HFFc6 (cell line): ENCODE measurements at regions not wholly inside any gene's neighbourhood (a gene's known extent, or its start where the extent isn't known, plus 50 kb on each side); places are given as distances from the start of the nearest gene placed in this dataset.

Experiments
- DNase-seq: peaks from one replicate; pipeline ENCODE4 v3.0.0-alpha.2; 2018
- H3K27ac Mint-ChIP-seq: 2 replicates; pipeline ENCODE4 v1.8.0; 2020; ENCODE audit warnings: mild to moderate bottlenecking, mixed read lengths
- H3K27me3 Mint-ChIP-seq: 2 replicates; pipeline ENCODE4 v1.8.0; 2021; ENCODE audit warnings: mild to moderate bottlenecking, moderate library complexity, mixed read lengths; ENCODE audit not compliant: insufficient read depth
- H3K36me3 Mint-ChIP-seq: 2 replicates; pipeline ENCODE4 v1.8.0; 2021; ENCODE audit warnings: low read depth, mixed read lengths
- H3K4me1 Mint-ChIP-seq: 2 replicates; pipeline ENCODE4 v1.8.0; 2020; ENCODE audit warnings: low read depth, mixed read lengths
- H3K4me3 Mint-ChIP-seq: 2 replicates; pipeline ENCODE4 v1.8.0; 2020; ENCODE audit warnings: mild to moderate bottlenecking, moderate library complexity, mixed read lengths
- H3K9me3 Mint-ChIP-seq: 2 replicates; pipeline ENCODE4 v1.8.0; 2020; ENCODE audit warnings: mild to moderate bottlenecking, mixed read lengths
- TF ChIP-seq, protein P1 (sequence below): fragments of 200-600 bp; sonication (generic); IDR thresholded peaks from 2 replicates; pipeline ENCODE4 v1.5.0; 2021; ENCODE audit warnings: antibody characterized with exemption, mild to moderate bottlenecking

DNA sequence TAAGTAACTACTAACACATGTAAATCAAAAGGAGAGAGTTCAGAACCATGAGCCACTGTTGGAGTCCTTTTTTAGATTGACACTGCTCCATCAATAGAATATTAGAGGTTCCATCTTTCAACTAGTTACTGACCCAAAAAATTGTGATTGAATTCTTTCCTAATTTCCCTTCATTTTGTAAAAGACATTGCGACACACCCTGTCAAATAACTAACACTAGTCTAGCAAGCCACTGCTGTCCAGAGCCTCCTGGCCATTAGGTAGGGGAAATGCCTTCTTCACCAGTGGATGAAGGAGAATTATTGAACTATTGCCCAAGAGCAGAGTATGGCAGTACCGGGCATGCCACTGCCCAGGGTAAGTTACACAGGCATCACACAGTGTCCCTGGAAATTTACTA lies 282.3 kb downstream of the FOXA2 start:
- Mint-ChIP-seq H3K36me3 (no peaks in the 10 kb centered on the region), H3K4me3 (no peak overlapping the region), H3K9me3 (peaks cover 21% of the 10 kb centered on the region), H3K4me1 (no peaks in the 10 kb centered on the region), H3K27ac (no peak overlapping the region), H3K27me3 (no peaks in the 10 kb centered on the region)
- DNase-seq = no peak
- TF ChIP-seq, protein P1, sequence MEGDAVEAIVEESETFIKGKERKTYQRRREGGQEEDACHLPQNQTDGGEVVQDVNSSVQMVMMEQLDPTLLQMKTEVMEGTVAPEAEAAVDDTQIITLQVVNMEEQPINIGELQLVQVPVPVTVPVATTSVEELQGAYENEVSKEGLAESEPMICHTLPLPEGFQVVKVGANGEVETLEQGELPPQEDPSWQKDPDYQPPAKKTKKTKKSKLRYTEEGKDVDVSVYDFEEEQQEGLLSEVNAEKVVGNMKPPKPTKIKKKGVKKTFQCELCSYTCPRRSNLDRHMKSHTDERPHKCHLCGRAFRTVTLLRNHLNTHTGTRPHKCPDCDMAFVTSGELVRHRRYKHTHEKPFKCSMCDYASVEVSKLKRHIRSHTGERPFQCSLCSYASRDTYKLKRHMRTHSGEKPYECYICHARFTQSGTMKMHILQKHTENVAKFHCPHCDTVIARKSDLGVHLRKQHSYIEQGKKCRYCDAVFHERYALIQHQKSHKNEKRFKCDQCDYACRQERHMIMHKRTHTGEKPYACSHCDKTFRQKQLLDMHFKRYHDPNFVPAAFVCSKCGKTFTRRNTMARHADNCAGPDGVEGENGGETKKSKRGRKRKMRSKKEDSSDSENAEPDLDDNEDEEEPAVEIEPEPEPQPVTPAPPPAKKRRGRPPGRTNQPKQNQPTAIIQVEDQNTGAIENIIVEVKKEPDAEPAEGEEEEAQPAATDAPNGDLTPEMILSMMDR = no peak

DNA sequence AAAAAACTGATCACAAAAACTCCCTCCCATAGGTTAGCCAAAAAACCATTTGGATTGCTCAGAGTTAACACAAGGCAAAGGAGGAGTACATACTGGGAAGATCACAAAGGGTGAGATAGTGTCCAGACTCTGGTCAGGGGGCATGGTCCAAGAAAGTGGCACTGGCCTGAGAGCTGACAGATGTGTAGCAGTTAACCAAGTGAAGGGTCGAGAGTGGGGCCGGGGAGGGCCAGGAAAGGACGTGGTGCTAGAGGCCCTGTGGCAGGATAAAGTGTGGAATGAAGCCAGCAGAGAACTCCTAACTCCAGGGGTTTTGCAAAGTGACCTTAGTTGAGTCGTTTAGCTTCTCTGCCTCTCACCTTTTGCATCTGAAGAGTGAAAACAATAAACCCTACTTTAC lies 290.5 kb downstream of the FOXA2 start:
- Mint-ChIP-seq H3K4me3 (no peak overlapping the region), H3K9me3 (peaks cover 52% of the 10 kb centered on the region), H3K27ac (no peak overlapping the region), H3K27me3 (peaks cover 2% of the 10 kb centered on the region), H3K36me3 (0 out of 2 replicates have a peak, but pooled peaks cover 4% of the 10 kb centered on the region), H3K4me1 (no peaks in the 10 kb centered on the region)
- no peak for DNase-seq
- TF ChIP-seq, protein P1 = no peak

DNA sequence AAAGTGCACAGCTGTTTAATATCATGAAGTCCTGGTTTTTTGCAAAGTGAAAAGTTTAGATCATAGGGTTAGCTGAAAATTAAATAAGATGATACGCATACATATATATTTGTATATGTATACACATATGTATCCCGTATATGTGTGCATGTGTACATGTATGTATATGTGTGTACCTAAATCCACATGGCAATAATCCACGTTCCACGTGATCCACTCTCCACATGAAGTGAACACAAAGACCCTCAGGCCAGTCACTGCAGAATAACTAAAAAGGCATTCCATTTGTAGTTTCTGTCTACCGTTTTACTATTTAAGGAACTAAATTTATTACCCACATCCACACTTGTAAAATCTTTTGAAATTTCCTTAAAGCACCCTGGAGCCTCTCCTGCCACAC lies 294.9 kb downstream of the FOXA2 start:
- TF ChIP-seq, protein P1 = no peak
- H3K27ac Mint-ChIP-seq = no peak overlapping the region

DNA sequence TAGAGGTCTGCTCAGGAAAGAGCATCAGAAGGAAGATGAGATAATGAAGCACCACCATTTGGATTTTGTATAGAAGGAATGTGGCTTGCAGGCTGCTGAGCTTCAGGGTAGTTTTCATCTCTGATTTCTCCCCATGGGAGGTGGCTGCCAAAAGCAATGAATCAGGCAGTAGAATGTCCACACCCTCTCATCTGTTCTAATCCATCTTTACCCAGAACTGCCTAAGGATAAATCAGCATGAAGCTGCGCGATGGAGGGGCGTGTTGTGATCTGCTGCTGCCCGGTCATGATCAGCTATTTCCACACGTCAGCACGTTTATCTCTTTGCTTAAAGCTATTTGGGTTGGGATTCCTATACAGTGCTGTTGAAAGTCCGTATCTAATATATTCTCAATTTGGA lies 295.4 kb downstream of the FOXA2 start:
- no peak for DNase-seq
- peaks cover 58% of the 10 kb centered on the region for H3K9me3 Mint-ChIP-seq
- TF ChIP-seq, protein P1 = no peak
- no peak overlapping the region for H3K27ac Mint-ChIP-seq
- no peak overlapping the region for H3K4me3 Mint-ChIP-seq
- H3K27me3 Mint-ChIP-seq = peaks cover 2% of the 10 kb centered on the region; the same call in 1 of the 2 replicates
- H3K4me1 Mint-ChIP-seq = no peaks in the 10 kb centered on the region
- 0 out of 2 replicates have a peak, but pooled peaks cover 4% of the 10 kb centered on the region for H3K36me3 Mint-ChIP-seq

More for the DNA sequence above, 294.9 kb downstream of the FOXA2 start:
- Mint-ChIP-seq H3K4me1 (no peaks in the 10 kb centered on the region), H3K36me3 (0 out of 2 replicates have a peak, but pooled peaks cover 4% of the 10 kb centered on the region), H3K9me3 (peaks cover 57% of the 10 kb centered on the region), H3K27me3 (peaks cover 2% of the 10 kb centered on the region), H3K4me3 (no peak overlapping the region)
- DNase-seq = no peak

DNA sequence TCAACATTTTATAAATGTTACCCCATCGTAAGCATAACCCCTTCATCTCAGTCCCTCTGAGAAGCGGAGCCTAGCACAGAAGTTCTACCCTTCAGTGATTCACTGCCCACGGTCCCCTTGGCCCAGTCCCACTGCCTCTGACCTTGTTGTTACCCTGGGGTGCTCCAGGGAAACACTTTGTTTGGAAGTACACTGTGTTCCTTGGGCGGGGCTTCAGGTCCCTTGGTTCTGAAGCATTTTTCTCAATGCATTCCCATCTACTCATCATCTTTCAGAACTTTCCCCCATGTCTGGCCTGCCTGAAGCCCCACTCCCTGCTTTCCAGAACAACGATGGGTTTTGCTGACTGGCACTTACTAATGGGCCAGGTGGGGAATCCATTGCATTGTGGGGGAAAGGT lies 296.2 kb downstream of the FOXA2 start:
- TF ChIP-seq, protein P1 = no peak
- 0 out of 2 replicates have a peak, but pooled peaks cover 4% of the 10 kb centered on the region for H3K36me3 Mint-ChIP-seq
- H3K4me3 Mint-ChIP-seq = no peak overlapping the region
- H3K9me3 Mint-ChIP-seq = peaks cover 54% of the 10 kb centered on the region
- no peak overlapping the region for H3K27ac Mint-ChIP-seq
- peaks cover 2% of the 10 kb centered on the region; the same call in 1 of the 2 replicates for H3K27me3 Mint-ChIP-seq
- no peak for DNase-seq
- H3K4me1 Mint-ChIP-seq = no peaks in the 10 kb centered on the region

DNA sequence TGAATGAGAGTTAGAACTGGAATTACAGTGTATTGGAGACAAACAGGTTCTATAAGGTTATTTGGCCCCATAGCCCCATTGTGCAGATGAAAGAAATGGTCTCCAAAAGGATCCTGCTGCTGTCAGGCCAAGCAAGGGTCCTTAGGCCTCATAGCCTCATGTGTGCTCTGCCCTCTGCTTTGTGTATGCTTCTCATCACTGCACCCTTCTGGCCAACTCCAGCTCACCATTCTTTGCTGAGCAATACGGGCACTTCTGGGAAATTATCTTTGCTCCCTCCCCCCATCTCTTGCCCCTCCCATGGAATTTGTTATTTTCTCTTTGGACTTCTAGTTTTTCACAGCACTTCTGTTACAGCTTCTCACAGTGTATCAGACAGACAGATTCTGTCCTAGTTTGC lies 298.8 kb downstream of the FOXA2 start:
- TF ChIP-seq, protein P1 = no peak
- Mint-ChIP-seq H3K36me3 (no peaks in the 10 kb centered on the region), H3K4me3 (no peak overlapping the region), H3K9me3 (peaks cover 42% of the 10 kb centered on the region), H3K27ac (no peak overlapping the region), H3K4me1 (no peaks in the 10 kb centered on the region), H3K27me3 (peaks cover 2% of the 10 kb centered on the region; the same call in 1 of the 2 replicates)
- DNase-seq = no peak
